Thoracic aorta (tissue), 2 donors: ENCODE measurements at regions not wholly inside any gene's neighbourhood (a gene's known extent, or its start where the extent isn't known, plus 50 kb on each side); places are given as distances from the start of the nearest gene placed in this dataset.

Experiments used
- ATAC-seq: fragments of 150-250 bp; one replicate; pipeline ENCODE4 v1.8.0; 2017; ENCODE audit warnings: low read depth; ENCODE audit not compliant: insufficient number of reproducible peaks, low FRiP score
- DNase-seq: peaks from one replicate; pipeline ENCODE4 v3.0.0-alpha.2; 2020; ENCODE audit warnings: low spot score
- H3K27ac ChIP-seq, 2 donors: fragments of 200-600 bp; sonication (generic); 1 replicate in 1 of 2; 2 replicates in 1 of 2; pipeline ENCODE4 v1.5.1; 2016; ENCODE audit warnings: mild to moderate bottlenecking in 2 of 2, moderate library complexity in 2 of 2
- H3K27me3 ChIP-seq: fragments of 200-600 bp; sonication (generic); replicated peaks from 2 replicates; pipeline ENCODE4 v1.6.0; 2016; ENCODE audit warnings: mild to moderate bottlenecking; ENCODE audit not compliant: insufficient read depth
- H3K36me3 ChIP-seq: fragments of 200-600 bp; sonication (generic); one replicate; pipeline ENCODE4 v1.5.1; 2016
- H3K4me1 ChIP-seq, 2 donors: fragments of 200-600 bp; sonication (generic); 1 replicate in 1 of 2; 2 replicates in 1 of 2; pipeline versions ENCODE4 v1.5.1 to v1.6.0; 2016; ENCODE audit warnings: low read depth in 2 of 2, mild to moderate bottlenecking in 1 of 2; ENCODE audit not compliant: control insufficient read depth in 1 of 2
- H3K4me3 ChIP-seq: fragments of 200-600 bp; sonication (generic); 2 replicates; pipeline ENCODE4 v1.5.1; 2016; ENCODE audit warnings: mild to moderate bottlenecking
- H3K9me3 ChIP-seq: fragments of 200-600 bp; sonication (generic); 2 replicates; pipeline ENCODE4 v1.5.1; 2016
- TF ChIP-seq, protein P1 (sequence below): fragments of 200-600 bp; sonication (generic); IDR thresholded peaks from one replicate; pipeline ENCODE4 v1.5.1; 2019; ENCODE audit warnings: antibody characterized with exemption

DNA sequence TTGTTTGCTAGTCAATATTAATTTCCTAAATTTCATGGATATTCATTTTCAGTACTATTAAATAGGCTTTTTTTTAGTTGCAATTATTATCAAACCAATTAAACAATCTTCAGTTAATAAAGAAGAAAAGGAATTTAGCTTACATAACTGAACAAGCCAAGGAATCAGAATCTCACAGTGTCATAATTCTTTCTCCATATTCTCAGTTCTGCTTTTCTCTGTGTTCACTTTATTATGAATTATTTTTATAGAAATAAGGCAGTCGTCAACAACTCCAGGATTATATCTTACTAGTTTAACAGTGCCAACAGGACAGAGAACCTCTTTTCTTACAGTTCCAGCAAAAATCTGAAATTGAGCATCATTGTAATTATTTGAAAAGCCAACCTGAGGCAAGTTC is 221.7 kb downstream of the CGGBP1 start:
- H3K9me3 ChIP-seq: no peaks in the 10 kb centered on the region

DNA sequence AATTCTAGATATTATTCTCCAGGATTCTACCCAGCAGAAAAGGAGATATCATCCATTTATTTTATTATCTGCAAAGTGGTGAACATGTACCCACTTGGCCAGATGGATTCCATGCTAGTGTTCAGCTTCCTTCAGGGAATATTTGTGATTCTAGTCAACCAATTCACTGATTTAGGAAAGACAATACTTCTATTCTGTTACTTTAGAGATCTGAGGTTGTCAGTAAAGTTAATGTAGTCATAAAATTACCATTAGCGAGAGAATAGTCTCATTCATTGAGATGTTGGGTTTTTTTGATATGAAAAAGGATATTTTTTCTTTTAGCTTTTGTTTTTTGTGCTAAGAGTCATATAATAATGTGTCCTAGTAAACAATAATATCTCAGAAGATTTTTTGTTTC is 222.8 kb downstream of the CGGBP1 start:
- ATAC-seq: no peak
- TF ChIP-seq, protein P1, sequence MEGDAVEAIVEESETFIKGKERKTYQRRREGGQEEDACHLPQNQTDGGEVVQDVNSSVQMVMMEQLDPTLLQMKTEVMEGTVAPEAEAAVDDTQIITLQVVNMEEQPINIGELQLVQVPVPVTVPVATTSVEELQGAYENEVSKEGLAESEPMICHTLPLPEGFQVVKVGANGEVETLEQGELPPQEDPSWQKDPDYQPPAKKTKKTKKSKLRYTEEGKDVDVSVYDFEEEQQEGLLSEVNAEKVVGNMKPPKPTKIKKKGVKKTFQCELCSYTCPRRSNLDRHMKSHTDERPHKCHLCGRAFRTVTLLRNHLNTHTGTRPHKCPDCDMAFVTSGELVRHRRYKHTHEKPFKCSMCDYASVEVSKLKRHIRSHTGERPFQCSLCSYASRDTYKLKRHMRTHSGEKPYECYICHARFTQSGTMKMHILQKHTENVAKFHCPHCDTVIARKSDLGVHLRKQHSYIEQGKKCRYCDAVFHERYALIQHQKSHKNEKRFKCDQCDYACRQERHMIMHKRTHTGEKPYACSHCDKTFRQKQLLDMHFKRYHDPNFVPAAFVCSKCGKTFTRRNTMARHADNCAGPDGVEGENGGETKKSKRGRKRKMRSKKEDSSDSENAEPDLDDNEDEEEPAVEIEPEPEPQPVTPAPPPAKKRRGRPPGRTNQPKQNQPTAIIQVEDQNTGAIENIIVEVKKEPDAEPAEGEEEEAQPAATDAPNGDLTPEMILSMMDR: no peak
- no peaks in the 10 kb centered on the region for H3K27me3 ChIP-seq
- H3K36me3 ChIP-seq: no peaks in the 10 kb centered on the region
- H3K4me3 ChIP-seq: no peak overlapping the region
- H3K27ac ChIP-seq: no peak overlapping the region
- H3K9me3 ChIP-seq: no peaks in the 10 kb centered on the region
- H3K4me1 ChIP-seq: no peaks in the 10 kb centered on the region
- DNase-seq: no peak

More for the DNA sequence above, 221.7 kb downstream of the CGGBP1 start:
- Histone ChIP-seq H3K27ac (no peak overlapping the region), H3K27me3 (no peaks in the 10 kb centered on the region), H3K4me3 (no peak overlapping the region), H3K4me1 (no peaks in the 10 kb centered on the region), H3K36me3 (no peaks in the 10 kb centered on the region)
- ATAC-seq (no peak), DNase-seq (no peak)
- TF ChIP-seq, protein P1: no peak

GRCh38 chr3:87835236-87835635 is 223.6 kb downstream of the CGGBP1 start:
- H3K9me3 ChIP-seq: no peaks in the 10 kb centered on the region
- H3K27me3 ChIP-seq: no peaks in the 10 kb centered on the region
- TF ChIP-seq, protein P1: no peak
- H3K4me3 ChIP-seq: no peak overlapping the region
- no peaks in the 10 kb centered on the region for H3K4me1 ChIP-seq
- H3K36me3 ChIP-seq: no peaks in the 10 kb centered on the region
- ATAC-seq (no peak), DNase-seq (no peak)
- no peak overlapping the region for H3K27ac ChIP-seq

- TF ChIP-seq, protein P1: no peak
- H3K4me1 ChIP-seq: no peaks in the 10 kb centered on the region
- no peaks in the 10 kb centered on the region for H3K36me3 ChIP-seq
- ATAC-seq: no peak
- H3K27me3 ChIP-seq: no peaks in the 10 kb centered on the region
- no peak overlapping the region for H3K27ac ChIP-seq
- H3K9me3 ChIP-seq: no peaks in the 10 kb centered on the region
- DNase-seq: no peak
- no peak overlapping the region for H3K4me3 ChIP-seq
Observed at GRCh38 chr3:87834327-87834726, 224.5 kb downstream of the CGGBP1 start.

GRCh38 chr3:87833039-87833377 is 225.8 kb downstream of the CGGBP1 start:
- ATAC-seq: no peak
- DNase-seq: no peak
- Histone ChIP-seq H3K4me3 (no peak overlapping the region), H3K36me3 (no peaks in the 10 kb centered on the region), H3K27me3 (no peaks in the 10 kb centered on the region), H3K4me1 (no peaks in the 10 kb centered on the region), H3K27ac (no peak overlapping the region), H3K9me3 (no peaks in the 10 kb centered on the region)
- TF ChIP-seq, protein P1: no peak
